Thyroid gland (tissue), 4 donors: ENCODE measurements at regions not wholly inside any gene's neighbourhood (a gene's known extent, or its start where the extent isn't known, plus 50 kb on each side); places are given as distances from the start of the nearest gene placed in this dataset.

Experiments used
- DNase-seq, 2 donors: peaks; one replicate each; pipeline ENCODE4 v3.0.0-alpha.2; 2019
- H3K27ac ChIP-seq, 3 donors: fragments of 200-600 bp; sonication (generic); 1 replicate in 2 of 3; 2 replicates in 1 of 3; pipeline ENCODE4 v1.5.1; 2016 to 2019; ENCODE audit warnings: mild to moderate bottlenecking in 1 of 3, moderate library complexity in 1 of 3
- H3K27me3 ChIP-seq: fragments of 200-600 bp; sonication (generic); one replicate; pipeline ENCODE4 v1.5.1; 2019
- H3K36me3 ChIP-seq, 2 donors: fragments of 200-600 bp; sonication (generic); one replicate each; pipeline ENCODE4 v1.5.1; 2016 to 2019
- H3K4me1 ChIP-seq, 2 donors: fragments of 200-600 bp; sonication (generic); one replicate each; pipeline ENCODE4 v1.5.1; 2017 to 2019
- H3K4me3 ChIP-seq, 3 donors: fragments of 200-600 bp; sonication (generic); replicated peaks in 1 of 3; 1 replicate in 2 of 3; 2 replicates in 1 of 3; pipeline ENCODE4 v1.5.1; 2016; ENCODE audit warnings: mild to moderate bottlenecking in 1 of 3
- H3K9me3 ChIP-seq: fragments of 200-600 bp; sonication (generic); one replicate; pipeline ENCODE4 v1.5.1; 2017
- CTCF ChIP-seq, 6 experiments: fragments of 200-600 bp in 3 of 6; fragments of 450-650 bp in 3 of 6; sonication (generic) in 3 of 6; IDR thresholded peaks; one replicate each; pipeline ENCODE4 v1.5.1; 2016 to 2019; ENCODE audit warnings: antibody characterized with exemption in 6 of 6, mild to moderate bottlenecking in 2 of 6, inconsistent platforms in 1 of 6, moderate library complexity in 1 of 6
- POLR2A ChIP-seq, 2 donors: fragments of 450-650 bp; IDR thresholded peaks; one replicate each; pipeline ENCODE4 v1.6.1; 2017; ENCODE audit warnings: antibody characterized with exemption in 2 of 2, mild to moderate bottlenecking in 2 of 2, moderate library complexity in 1 of 2
- WGBS, 2 donors: methylation state at CpG; one replicate each; pipeline ENCODE4 v1.1.5; 2017; 5-methylcytosine and 5-hydroxymethylcytosine counted together
- intact Hi-C: fragments of 100-400 bp; cut with DNase I; formaldehyde crosslinking; loops from one replicate; pipeline ENCODE4 v1.15.1; 2023

DNA sequence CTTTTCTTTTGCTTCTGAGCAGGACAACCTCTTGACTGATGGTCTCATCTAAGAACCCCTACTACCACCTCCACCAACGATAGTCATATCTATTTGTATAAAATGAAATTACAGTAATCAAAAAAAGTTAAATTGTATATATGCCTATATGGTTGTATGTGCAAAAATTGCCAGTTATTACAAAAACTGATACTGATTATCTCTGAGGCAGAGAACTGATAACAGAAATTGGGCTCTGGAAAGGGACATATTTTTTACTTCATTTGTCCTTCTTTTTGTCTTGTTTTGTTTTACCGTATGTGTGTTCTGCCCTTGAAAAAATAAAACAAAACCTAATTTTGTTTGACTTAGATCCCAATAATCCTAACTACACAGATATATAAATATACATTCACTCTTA is 574.4 kb upstream of the NOX3 start:
- Histone ChIP-seq H3K27me3 (no peaks in the 10 kb centered on the region), H3K4me1 (peaks cover 0 to 6% of the 10 kb centered on the region in 2 donors), H3K4me3 (no peak overlapping the region), H3K9me3 (no peaks in the 10 kb centered on the region), H3K36me3 (no peaks in the 10 kb centered on the region), H3K27ac (no peak overlapping the region)
- DNase-seq, result no peak
- TF ChIP-seq POLR2A (IDR thresholded peaks at IDR 0.05) (no peak), CTCF (IDR thresholded peaks at IDR 0.05) (no peak)
- intact Hi-C loops, result no loop called here
- WGBS, 2 donors, result 95 to 96% methylated on average over 2 of the region's 2 CpGs

GRCh38 chr6:156029286-156029985 is 573.8 kb upstream of the NOX3 start:
- Histone ChIP-seq H3K9me3 (no peaks in the 10 kb centered on the region), H3K4me3 (no peak overlapping the region), H3K27me3 (no peaks in the 10 kb centered on the region), H3K4me1 (peaks cover 0 to 6% of the 10 kb centered on the region in 2 donors), H3K27ac (no peak overlapping the region), H3K36me3 (no peaks in the 10 kb centered on the region)
- 91 to 92% methylated on average over 13 of the region's 13 CpGs for WGBS, 2 donors
- TF ChIP-seq CTCF (IDR thresholded peaks at IDR 0.05), result no peak
- no peak for TF ChIP-seq POLR2A (IDR thresholded peaks at IDR 0.05)
- no peak for DNase-seq
- intact Hi-C loops, result no loop called here

DNA sequence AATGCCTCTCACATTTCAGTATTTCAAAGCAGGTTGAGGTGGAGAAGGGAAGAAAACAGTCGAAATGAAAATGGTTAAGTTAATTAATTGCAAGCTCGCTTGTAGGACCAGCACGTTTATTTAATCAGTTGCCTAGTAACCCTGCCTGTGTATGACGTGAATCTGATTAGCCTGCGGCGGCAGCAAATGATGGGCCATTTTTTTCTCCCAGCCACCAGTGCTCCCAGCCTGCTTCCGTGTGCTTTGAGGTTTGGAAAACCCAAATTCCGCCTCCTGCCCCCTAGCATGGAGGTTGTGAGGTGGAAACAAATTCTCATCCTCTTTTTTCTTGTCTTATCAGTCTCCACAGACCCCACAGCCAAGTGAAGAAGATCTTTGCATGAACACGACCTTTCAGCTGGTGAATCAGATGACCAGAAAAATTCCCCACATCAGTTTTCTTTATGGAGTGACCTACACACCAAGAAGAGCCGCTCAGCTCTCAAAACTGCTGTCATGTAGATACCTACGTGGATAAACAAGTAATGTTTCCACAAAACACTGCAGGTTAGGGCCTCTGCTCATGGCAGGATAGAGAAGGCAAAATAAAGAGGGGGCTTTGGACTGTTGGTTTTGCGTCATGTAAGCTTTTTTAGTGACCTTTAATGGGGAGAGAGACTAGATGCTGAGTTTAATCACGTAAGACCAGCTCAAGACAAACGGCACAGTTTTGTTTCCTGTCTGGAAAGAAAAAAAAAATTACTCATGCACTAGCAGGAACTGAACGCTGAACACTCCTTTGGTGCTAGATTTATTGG is 572.9 kb upstream of the NOX3 start:
- Histone ChIP-seq H3K9me3 (no peaks in the 10 kb centered on the region), H3K27me3 (no peaks in the 10 kb centered on the region), H3K36me3 (no peaks in the 10 kb centered on the region), H3K4me3 (no peak overlapping the region), H3K27ac (no peak overlapping the region), H3K4me1 (peaks cover 0 to 6% of the 10 kb centered on the region in 2 donors)
- TF ChIP-seq CTCF (IDR thresholded peaks at IDR 0.05) (no peak), POLR2A (IDR thresholded peaks at IDR 0.05) (no peak)
- DNase-seq, result no peak
- WGBS, 2 donors, result 74 to 80% methylated on average over 15 of the region's 15 CpGs
- intact Hi-C loops, result no loop called here

DNA sequence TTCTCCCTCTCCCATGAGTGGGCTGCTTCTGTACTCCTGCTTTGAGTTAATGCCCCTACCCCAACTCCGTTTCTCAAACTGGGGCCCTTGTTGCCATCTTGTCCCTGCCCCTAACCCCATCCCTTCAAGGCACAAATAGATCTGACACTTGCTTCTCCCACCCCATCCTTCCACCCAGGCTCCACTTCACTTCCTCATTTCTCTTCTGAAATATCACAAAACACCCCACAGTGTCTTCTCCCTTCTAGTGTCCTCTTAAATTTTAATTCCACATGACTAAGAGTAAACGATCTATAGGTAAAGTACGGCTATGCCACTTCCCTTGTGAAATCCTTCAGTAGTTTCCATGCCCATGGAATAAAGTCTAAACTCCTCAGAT is 571.6 kb upstream of the NOX3 start:
- H3K4me3 ChIP-seq, result no peak overlapping the region
- no peaks in the 10 kb centered on the region for H3K27me3 ChIP-seq
- H3K27ac ChIP-seq, result no peak overlapping the region
- peaks cover 0 to 6% of the 10 kb centered on the region in 2 donors for H3K4me1 ChIP-seq
- no peaks in the 10 kb centered on the region for H3K9me3 ChIP-seq
- H3K36me3 ChIP-seq, result no peaks in the 10 kb centered on the region
- intact Hi-C loops, result no loop called here
- no peak for TF ChIP-seq CTCF (IDR thresholded peaks at IDR 0.05)
- TF ChIP-seq POLR2A (IDR thresholded peaks at IDR 0.05), result no peak
- no peak for DNase-seq
- WGBS, 2 donors, result 83% methylated on average over 3 of the region's 3 CpGs
